GM11168 (cell line): ENCODE measurements at regions not wholly inside any gene's neighbourhood (a gene's known extent, or its start where the extent isn't known, plus 50 kb on each side); places are given as distances from the start of the nearest gene placed in this dataset.

Experiments used
- in situ Hi-C: fragments of 300-500 bp; cut with MboI; formaldehyde crosslinking; loops from one replicate; pipeline ENCODE4 v1.12.0; 2022; ENCODE audit warnings: low sequenced_read_pairs; ENCODE audit not compliant: unreplicated experiment

- in situ Hi-C loops = loop anchor here (5.0 kb wide), 1 partner anchor 38 kb away; no protein-coding TSS in a partner anchor
These were observed 56.6 kb upstream of the KLF13 start for GRCh38 chr15:31269816-31270575.

- in situ Hi-C loops = no loop called here
These were observed 55.9 kb upstream of the KLF13 start for GRCh38 chr15:31270767-31271166.

- in situ Hi-C loops = no loop called here
These were observed 55.4 kb upstream of the KLF13 start for GRCh38 chr15:31271224-31271635.

GRCh38 chr15:31271711-31272557 lies 54.7 kb upstream of the KLF13 start:
- in situ Hi-C loops = no loop called here

- in situ Hi-C loops = no loop called here
These were observed 53.9 kb upstream of the KLF13 start for GRCh38 chr15:31272558-31273257.

- in situ Hi-C loops = no loop called here
These were observed 53.2 kb upstream of the KLF13 start for GRCh38 chr15:31273258-31273941.

- in situ Hi-C loops = no loop called here
These were observed 51.9 kb upstream of the KLF13 start for GRCh38 chr15:31274496-31275330.

GRCh38 chr15:31275331-31276262 lies 51.0 kb upstream of the KLF13 start:
- in situ Hi-C loops = no loop called here

- in situ Hi-C loops = no loop called here
These were observed 49.9 kb upstream of the KLF13 start for GRCh38 chr15:31276596-31277298.
